ENCODE measurements at regions not wholly inside any gene's neighbourhood (a gene's known extent, or its start where the extent isn't known, plus 50 kb on each side); places are given as distances from the start of the nearest gene placed in this dataset.

GRCh38 chr5:135186662-135187522 is 152.9 kb upstream of the PITX1 start:
- Histone ChIP-seq H3K4me3 (ENCODE audit: low read length) (no peak overlapping the region), H3K36me3 (ENCODE audit: control insufficient read depth, low read length) (no peaks in the 10 kb centered on the region), H3K9me3 (ENCODE audit: control insufficient read depth, insufficient read depth, low read length) (no peaks in the 10 kb centered on the region), H3F3A (ENCODE audit: control insufficient read depth, insufficient read depth) (no peaks in the 10 kb centered on the region), H3K4me2 (ENCODE audit: low read length) (no peak overlapping the region), H3K79me2 (ENCODE audit: control insufficient read depth, low read length) (no peaks in the 10 kb centered on the region), H3K27ac (ENCODE audit: low read depth, low read length) (no peak overlapping the region), H3K4me1 (ENCODE audit: control insufficient read depth, low read length) (peaks cover 8% of the 10 kb centered on the region), H3K27me3 (ENCODE audit: control insufficient read depth, low read length) (no peaks in the 10 kb centered on the region), H3K9me2 (replicated peaks; ENCODE audit: control insufficient read depth, low read length) (no peaks in the 10 kb centered on the region), H4K20me1 (ENCODE audit: control insufficient read depth, insufficient read depth, low read depth, low read length) (no peaks in the 10 kb centered on the region)
- no peak for TF ChIP-seq EZH2phosphoT487 (IDR thresholded peaks at IDR 0.05; ENCODE audit: borderline replicate concordance, low read length)
- TF ChIP-seq, protein P1, sequence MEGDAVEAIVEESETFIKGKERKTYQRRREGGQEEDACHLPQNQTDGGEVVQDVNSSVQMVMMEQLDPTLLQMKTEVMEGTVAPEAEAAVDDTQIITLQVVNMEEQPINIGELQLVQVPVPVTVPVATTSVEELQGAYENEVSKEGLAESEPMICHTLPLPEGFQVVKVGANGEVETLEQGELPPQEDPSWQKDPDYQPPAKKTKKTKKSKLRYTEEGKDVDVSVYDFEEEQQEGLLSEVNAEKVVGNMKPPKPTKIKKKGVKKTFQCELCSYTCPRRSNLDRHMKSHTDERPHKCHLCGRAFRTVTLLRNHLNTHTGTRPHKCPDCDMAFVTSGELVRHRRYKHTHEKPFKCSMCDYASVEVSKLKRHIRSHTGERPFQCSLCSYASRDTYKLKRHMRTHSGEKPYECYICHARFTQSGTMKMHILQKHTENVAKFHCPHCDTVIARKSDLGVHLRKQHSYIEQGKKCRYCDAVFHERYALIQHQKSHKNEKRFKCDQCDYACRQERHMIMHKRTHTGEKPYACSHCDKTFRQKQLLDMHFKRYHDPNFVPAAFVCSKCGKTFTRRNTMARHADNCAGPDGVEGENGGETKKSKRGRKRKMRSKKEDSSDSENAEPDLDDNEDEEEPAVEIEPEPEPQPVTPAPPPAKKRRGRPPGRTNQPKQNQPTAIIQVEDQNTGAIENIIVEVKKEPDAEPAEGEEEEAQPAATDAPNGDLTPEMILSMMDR (IDR thresholded peaks at IDR 0.05; ENCODE audit: low read depth, low read length, poor library complexity, severe bottlenecking) = no peak

DNA sequence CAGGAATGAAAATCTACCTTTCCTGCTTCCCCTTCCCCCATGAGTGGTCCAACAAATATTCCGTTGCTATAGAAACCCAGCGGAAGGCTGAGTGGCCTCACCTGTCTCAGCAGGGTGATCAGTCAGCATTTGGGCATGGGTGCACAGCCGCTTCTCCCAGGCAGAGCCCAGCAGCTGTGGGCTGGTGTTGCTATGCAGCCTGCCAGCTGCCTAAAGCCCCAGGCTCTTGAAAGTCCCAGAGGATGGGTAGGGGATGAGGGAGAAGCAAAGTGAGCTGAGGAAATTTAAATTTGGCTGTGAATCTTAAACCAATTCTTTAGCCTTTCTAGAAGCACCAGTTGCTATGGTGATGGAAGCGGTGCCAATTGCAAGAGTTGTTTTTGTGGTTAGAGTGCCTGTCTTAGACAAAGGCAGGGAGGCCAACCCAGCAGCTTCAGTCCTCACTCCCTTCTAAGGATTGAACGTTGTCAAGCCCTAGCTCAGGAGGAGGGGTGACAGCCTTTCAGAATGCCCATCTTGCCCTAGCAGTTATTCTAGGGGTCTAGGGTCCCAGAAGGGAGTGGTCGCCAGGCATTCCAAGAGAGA is 151.5 kb upstream of the PITX1 start:
- Histone ChIP-seq H3F3A (ENCODE audit: control insufficient read depth, insufficient read depth) (no peaks in the 10 kb centered on the region), H3K4me2 (ENCODE audit: low read length) (no peak overlapping the region), H3K4me3 (ENCODE audit: low read length) (no peak overlapping the region), H3K27ac (ENCODE audit: low read depth, low read length) (no peak overlapping the region), H3K4me1 (ENCODE audit: control insufficient read depth, low read length) (no peaks in the 10 kb centered on the region), H3K9me2 (replicated peaks; ENCODE audit: control insufficient read depth, low read length) (no peaks in the 10 kb centered on the region), H3K36me3 (ENCODE audit: control insufficient read depth, low read length) (no peaks in the 10 kb centered on the region), H3K9me3 (ENCODE audit: control insufficient read depth, insufficient read depth, low read length) (no peaks in the 10 kb centered on the region), H3K27me3 (ENCODE audit: control insufficient read depth, low read length) (no peaks in the 10 kb centered on the region), H4K20me1 (ENCODE audit: control insufficient read depth, insufficient read depth, low read depth, low read length) (no peaks in the 10 kb centered on the region), H3K79me2 (ENCODE audit: control insufficient read depth, low read length) (no peaks in the 10 kb centered on the region)
- TF ChIP-seq, protein P1 (IDR thresholded peaks at IDR 0.05; ENCODE audit: low read depth, low read length, poor library complexity, severe bottlenecking) = no peak
- no peak for TF ChIP-seq EZH2phosphoT487 (IDR thresholded peaks at IDR 0.05; ENCODE audit: borderline replicate concordance, low read length)

- Histone ChIP-seq H3F3A (ENCODE audit: control insufficient read depth, insufficient read depth) (no peaks in the 10 kb centered on the region), H3K9me3 (ENCODE audit: control insufficient read depth, insufficient read depth, low read length) (no peaks in the 10 kb centered on the region), H3K4me3 (ENCODE audit: low read length) (no peak overlapping the region), H3K4me2 (ENCODE audit: low read length) (no peak overlapping the region), H3K4me1 (ENCODE audit: control insufficient read depth, low read length) (no peaks in the 10 kb centered on the region), H3K9me2 (replicated peaks; ENCODE audit: control insufficient read depth, low read length) (no peaks in the 10 kb centered on the region), H3K27ac (ENCODE audit: low read depth, low read length) (no peak overlapping the region), H3K27me3 (ENCODE audit: control insufficient read depth, low read length) (no peaks in the 10 kb centered on the region), H3K36me3 (ENCODE audit: control insufficient read depth, low read length) (no peaks in the 10 kb centered on the region), H4K20me1 (ENCODE audit: control insufficient read depth, insufficient read depth, low read depth, low read length) (no peaks in the 10 kb centered on the region), H3K79me2 (ENCODE audit: control insufficient read depth, low read length) (no peaks in the 10 kb centered on the region)
- TF ChIP-seq, protein P1 (IDR thresholded peaks at IDR 0.05; ENCODE audit: low read depth, low read length, poor library complexity, severe bottlenecking) = no peak
- no peak for TF ChIP-seq EZH2phosphoT487 (IDR thresholded peaks at IDR 0.05; ENCODE audit: borderline replicate concordance, low read length)
These were observed 150.6 kb upstream of the PITX1 start for GRCh38 chr5:135184646-135185045.
